Transverse colon (tissue), 3 donors: ENCODE measurements at regions not wholly inside any gene's neighbourhood (a gene's known extent, or its start where the extent isn't known, plus 50 kb on each side); places are given as distances from the start of the nearest gene placed in this dataset.

Source experiments
- CTCF ChIP-seq, 5 experiments: fragments of 200-600 bp in 3 of 5; fragments of 450-650 bp in 2 of 5; sonication (generic) in 3 of 5; IDR thresholded peaks; 1 replicate in 2 of 5; 2 replicates in 3 of 5; pipeline ENCODE4 v1.5.1; 2016 to 2017; ENCODE audit warnings: antibody characterized with exemption in 5 of 5, inconsistent platforms in 3 of 5, mild to moderate bottlenecking in 2 of 5, moderate library complexity in 1 of 5
- EP300 ChIP-seq: sonication (generic); formaldehyde crosslinking; IDR thresholded peaks from one replicate; pipeline ENCODE4 v1.6.1; 2017; ENCODE audit warnings: antibody characterized with exemption, low read depth

- no peak for TF ChIP-seq EP300
- no peak for TF ChIP-seq CTCF (IDR thresholded peaks at IDR 0.05)
Measured at GRCh38 chr2:56615760-56616159, 432.0 kb downstream of the CCDC85A start.
